ENCODE measurements at regions not wholly inside any gene's neighbourhood (a gene's known extent, or its start where the extent isn't known, plus 50 kb on each side); places are given as distances from the start of the nearest gene placed in this dataset.

GRCh38 chr14:22399776-22400175 lies 189.2 kb downstream of the DAD1 start:
- H3K9me3 ChIP-seq (ENCODE audit: control insufficient read depth, insufficient read depth, low read length), result no peaks in the 10 kb centered on the region
- no CpG with 5 or more reads among the region's 2 CpGs for WGBS (ENCODE audit: insufficient coverage, insufficient read length)
- H3K27ac ChIP-seq (ENCODE audit: low read length), result no peak overlapping the region
- no peak for DNase-seq (ENCODE audit: low read depth, low spot score)
- H3K4me1 ChIP-seq (ENCODE audit: control insufficient read depth, insufficient read depth, low read length), result peaks cover 1% of the 10 kb centered on the region; the same call in 1 of the 2 replicates
- no peaks in the 10 kb centered on the region for H3K36me3 ChIP-seq (ENCODE audit: control insufficient read depth, insufficient read depth, low read length)
- no peaks in the 10 kb centered on the region for H3K27me3 ChIP-seq (ENCODE audit: control insufficient read depth, insufficient read depth, low read length)
- no peak overlapping the region for H3K4me3 ChIP-seq (ENCODE audit: low read length)

- Histone ChIP-seq H3K27me3 (ENCODE audit: control insufficient read depth, insufficient read depth, low read length) (no peaks in the 10 kb centered on the region), H3K4me1 (ENCODE audit: control insufficient read depth, insufficient read depth, low read length) (peaks cover 1% of the 10 kb centered on the region; the same call in 1 of the 2 replicates), H3K4me3 (ENCODE audit: low read length) (no peak overlapping the region), H3K27ac (ENCODE audit: low read length) (no peak overlapping the region), H3K9me3 (ENCODE audit: control insufficient read depth, insufficient read depth, low read length) (no peaks in the 10 kb centered on the region), H3K36me3 (ENCODE audit: control insufficient read depth, insufficient read depth, low read length) (no peaks in the 10 kb centered on the region)
- DNase-seq (ENCODE audit: low read depth, low spot score), result no peak
- no CpG with 5 or more reads among the region's 7 CpGs for WGBS (ENCODE audit: insufficient coverage, insufficient read length)
Observed at GRCh38 chr14:22397221-22397737, 191.7 kb downstream of the DAD1 start.

DNA sequence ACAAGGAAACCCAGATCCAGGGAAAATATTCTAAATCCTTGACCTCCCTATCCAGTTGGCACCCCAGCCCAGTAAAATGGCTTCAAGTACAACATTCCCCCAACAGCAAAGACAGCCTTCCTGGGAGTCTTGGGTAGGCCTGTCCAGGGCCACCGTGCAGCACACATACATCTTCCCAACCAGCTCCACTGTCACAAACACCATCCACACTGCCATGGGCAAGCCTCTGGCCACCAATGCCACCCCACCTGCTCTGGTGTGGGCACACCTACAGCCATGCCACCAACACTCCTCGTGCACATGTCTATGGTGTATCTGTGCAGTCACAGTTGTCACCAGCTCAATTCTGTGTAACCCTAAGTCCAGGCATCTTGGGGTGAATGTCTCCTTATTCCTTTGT lies 193.2 kb downstream of the DAD1 start:
- no peak for DNase-seq (ENCODE audit: low read depth, low spot score)
- Histone ChIP-seq H3K27me3 (ENCODE audit: control insufficient read depth, insufficient read depth, low read length) (no peaks in the 10 kb centered on the region), H3K36me3 (ENCODE audit: control insufficient read depth, insufficient read depth, low read length) (no peaks in the 10 kb centered on the region), H3K4me3 (ENCODE audit: low read length) (no peak overlapping the region), H3K4me1 (ENCODE audit: control insufficient read depth, insufficient read depth, low read length) (peaks cover 3% of the 10 kb centered on the region; the same call in 1 of the 2 replicates), H3K27ac (ENCODE audit: low read length) (no peak overlapping the region), H3K9me3 (ENCODE audit: control insufficient read depth, insufficient read depth, low read length) (no peaks in the 10 kb centered on the region)
- WGBS (ENCODE audit: insufficient coverage, insufficient read length), result no CpG with 5 or more reads among the region's 2 CpGs

DNA sequence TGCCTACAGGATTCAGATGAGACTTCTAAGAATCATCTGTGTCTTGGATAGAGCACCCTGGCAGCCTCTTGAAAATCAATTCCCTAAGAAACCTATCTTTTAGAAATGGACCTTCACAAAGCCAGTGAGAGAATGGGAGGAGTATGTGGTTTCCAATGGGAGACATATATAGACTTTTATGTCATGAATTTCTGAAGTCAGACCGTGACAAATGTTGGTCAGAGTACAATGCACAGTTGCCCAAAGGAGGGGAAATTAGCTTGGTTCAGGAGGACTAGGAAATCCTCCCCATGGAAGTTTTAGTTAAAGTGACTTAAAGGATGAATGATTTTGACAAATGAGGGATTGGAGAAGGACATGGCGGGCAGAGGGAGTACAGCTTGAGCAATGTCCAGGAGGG lies 194.4 kb downstream of the DAD1 start:
- H3K4me3 ChIP-seq (ENCODE audit: low read length), result no peak overlapping the region
- no CpG with 5 or more reads among the region's 2 CpGs for WGBS (ENCODE audit: insufficient coverage, insufficient read length)
- H3K27me3 ChIP-seq (ENCODE audit: control insufficient read depth, insufficient read depth, low read length), result no peaks in the 10 kb centered on the region
- DNase-seq (ENCODE audit: low read depth, low spot score), result no peak
- no peaks in the 10 kb centered on the region for H3K36me3 ChIP-seq (ENCODE audit: control insufficient read depth, insufficient read depth, low read length)
- H3K27ac ChIP-seq (ENCODE audit: low read length), result no peak overlapping the region
- H3K4me1 ChIP-seq (ENCODE audit: control insufficient read depth, insufficient read depth, low read length), result peaks cover 2% of the 10 kb centered on the region; the same call in 1 of the 2 replicates
- H3K9me3 ChIP-seq (ENCODE audit: control insufficient read depth, insufficient read depth, low read length), result no peaks in the 10 kb centered on the region

GRCh38 chr14:22393796-22394195 lies 195.2 kb downstream of the DAD1 start:
- H3K27ac ChIP-seq (ENCODE audit: low read length), result no peak overlapping the region
- no peaks in the 10 kb centered on the region for H3K36me3 ChIP-seq (ENCODE audit: control insufficient read depth, insufficient read depth, low read length)
- WGBS (ENCODE audit: insufficient coverage, insufficient read length), result no CpG with 5 or more reads among the region's 2 CpGs
- H3K4me1 ChIP-seq (ENCODE audit: control insufficient read depth, insufficient read depth, low read length), result 0 out of 2 replicates have a peak, but pooled peaks cover 1% of the 10 kb centered on the region
- no peaks in the 10 kb centered on the region for H3K9me3 ChIP-seq (ENCODE audit: control insufficient read depth, insufficient read depth, low read length)
- H3K4me3 ChIP-seq (ENCODE audit: low read length), result no peak overlapping the region
- no peak for DNase-seq (ENCODE audit: low read depth, low spot score)
- no peaks in the 10 kb centered on the region for H3K27me3 ChIP-seq (ENCODE audit: control insufficient read depth, insufficient read depth, low read length)

GRCh38 chr14:22391908-22392565 lies 197.0 kb downstream of the DAD1 start:
- Histone ChIP-seq H3K9me3 (ENCODE audit: control insufficient read depth, insufficient read depth, low read length) (no peaks in the 10 kb centered on the region), H3K4me3 (ENCODE audit: low read length) (no peak overlapping the region), H3K4me1 (ENCODE audit: control insufficient read depth, insufficient read depth, low read length) (0 out of 2 replicates have a peak, but pooled peaks cover 1% of the 10 kb centered on the region), H3K27me3 (ENCODE audit: control insufficient read depth, insufficient read depth, low read length) (no peaks in the 10 kb centered on the region), H3K27ac (ENCODE audit: low read length) (no peak overlapping the region), H3K36me3 (ENCODE audit: control insufficient read depth, insufficient read depth, low read length) (no peaks in the 10 kb centered on the region)
- peak; percentile 52 for DNase-seq (ENCODE audit: low read depth, low spot score)
- no CpG with 5 or more reads among the region's 7 CpGs for WGBS (ENCODE audit: insufficient coverage, insufficient read length)

DNA sequence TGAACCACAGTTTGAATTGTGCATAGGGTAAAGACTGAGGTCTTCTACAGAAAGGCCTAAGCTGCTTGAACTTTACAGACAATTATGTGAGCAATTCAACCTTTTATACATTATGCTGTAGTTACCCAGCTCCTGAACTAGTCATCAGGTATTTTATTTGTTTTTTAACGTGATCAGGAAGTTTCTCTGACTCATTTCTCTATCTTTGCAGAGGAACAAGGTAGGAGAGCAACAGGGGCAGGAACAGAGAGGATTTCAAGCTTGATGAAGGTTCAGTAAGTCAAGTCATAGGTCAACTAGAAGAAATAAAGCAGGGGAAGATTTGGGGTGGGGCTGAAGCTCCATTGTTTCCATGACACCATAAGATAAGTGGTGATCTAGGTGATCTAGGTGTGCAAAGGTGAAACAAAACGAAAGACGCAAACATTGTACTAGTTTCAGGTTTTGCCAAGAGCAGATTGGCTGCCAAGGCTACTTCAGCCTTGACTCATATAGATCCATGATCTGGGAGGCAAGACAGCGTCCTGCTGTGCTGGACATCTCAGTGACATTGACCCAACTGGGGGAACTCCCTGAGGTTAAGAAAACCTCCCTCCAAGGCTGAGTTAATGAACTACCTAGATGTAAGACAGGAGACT lies 198.1 kb downstream of the DAD1 start:
- Histone ChIP-seq H3K4me3 (ENCODE audit: low read length) (no peak overlapping the region), H3K36me3 (ENCODE audit: control insufficient read depth, insufficient read depth, low read length) (no peaks in the 10 kb centered on the region), H3K27me3 (ENCODE audit: control insufficient read depth, insufficient read depth, low read length) (no peaks in the 10 kb centered on the region), H3K9me3 (ENCODE audit: control insufficient read depth, insufficient read depth, low read length) (no peaks in the 10 kb centered on the region), H3K4me1 (ENCODE audit: control insufficient read depth, insufficient read depth, low read length) (0 out of 2 replicates have a peak, but pooled peaks cover 1% of the 10 kb centered on the region), H3K27ac (ENCODE audit: low read length) (no peak overlapping the region)
- DNase-seq (ENCODE audit: low read depth, low spot score), result no peak
- WGBS (ENCODE audit: insufficient coverage, insufficient read length), result no CpG with 5 or more reads among the region's 4 CpGs

- no CpG with 5 or more reads among the region's 5 CpGs for WGBS (ENCODE audit: insufficient coverage, insufficient read length)
- DNase-seq (ENCODE audit: low read depth, low spot score), result no peak
- H3K27ac ChIP-seq (ENCODE audit: low read length), result no peak overlapping the region
- H3K4me3 ChIP-seq (ENCODE audit: low read length), result no peak overlapping the region
- no peaks in the 10 kb centered on the region for H3K27me3 ChIP-seq (ENCODE audit: control insufficient read depth, insufficient read depth, low read length)
- H3K36me3 ChIP-seq (ENCODE audit: control insufficient read depth, insufficient read depth, low read length), result no peaks in the 10 kb centered on the region
- 0 out of 2 replicates have a peak, but pooled peaks cover 1% of the 10 kb centered on the region for H3K4me1 ChIP-seq (ENCODE audit: control insufficient read depth, insufficient read depth, low read length)
- H3K9me3 ChIP-seq (ENCODE audit: control insufficient read depth, insufficient read depth, low read length), result no peaks in the 10 kb centered on the region
Observed at GRCh38 chr14:22390195-22390594, 198.8 kb downstream of the DAD1 start.

GRCh38 chr14:22388669-22389595 lies 200.1 kb downstream of the DAD1 start:
- Histone ChIP-seq H3K4me3 (ENCODE audit: low read length) (no peak overlapping the region), H3K9me3 (ENCODE audit: control insufficient read depth, insufficient read depth, low read length) (no peaks in the 10 kb centered on the region), H3K36me3 (ENCODE audit: control insufficient read depth, insufficient read depth, low read length) (no peaks in the 10 kb centered on the region), H3K4me1 (ENCODE audit: control insufficient read depth, insufficient read depth, low read length) (0 out of 2 replicates have a peak, but pooled peaks cover 1% of the 10 kb centered on the region), H3K27me3 (ENCODE audit: control insufficient read depth, insufficient read depth, low read length) (no peaks in the 10 kb centered on the region), H3K27ac (ENCODE audit: low read length) (no peak overlapping the region)
- WGBS (ENCODE audit: insufficient coverage, insufficient read length), result no CpG with 5 or more reads among the region's 8 CpGs
- DNase-seq (ENCODE audit: low read depth, low spot score), result no peak

DNA sequence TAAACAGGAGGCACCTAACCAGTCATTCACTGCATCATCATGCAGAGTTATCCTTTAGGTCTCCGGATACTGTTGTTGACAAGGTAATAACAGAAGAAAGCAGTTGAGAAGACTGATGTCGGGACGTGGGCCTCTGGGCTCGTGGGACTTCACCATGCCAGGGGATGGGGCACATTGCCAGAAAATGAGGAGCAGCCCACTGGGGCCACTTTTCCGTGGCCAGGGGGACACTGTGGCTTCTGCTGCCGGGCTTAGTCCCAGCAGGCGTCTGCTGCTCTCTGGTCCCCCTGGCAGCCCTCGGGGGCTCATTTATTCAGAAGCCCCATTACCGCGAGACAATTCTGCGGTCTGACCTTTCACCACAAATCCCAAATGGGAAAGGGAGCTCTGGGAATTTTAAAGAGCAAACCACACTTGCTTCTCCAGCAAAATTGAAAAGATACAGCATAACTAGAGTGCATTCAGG lies 201.2 kb downstream of the DAD1 start:
- WGBS (ENCODE audit: insufficient coverage, insufficient read length), result no CpG with 5 or more reads among the region's 11 CpGs
- no peak overlapping the region for H3K27ac ChIP-seq (ENCODE audit: low read length)

More for the DNA sequence above, 201.2 kb downstream of the DAD1 start:
- no peak for DNase-seq (ENCODE audit: low read depth, low spot score)
- no peak overlapping the region for H3K4me3 ChIP-seq (ENCODE audit: low read length)
- no peaks in the 10 kb centered on the region for H3K9me3 ChIP-seq (ENCODE audit: control insufficient read depth, insufficient read depth, low read length)
- 0 out of 2 replicates have a peak, but pooled peaks cover 1% of the 10 kb centered on the region for H3K4me1 ChIP-seq (ENCODE audit: control insufficient read depth, insufficient read depth, low read length)
- no peaks in the 10 kb centered on the region for H3K27me3 ChIP-seq (ENCODE audit: control insufficient read depth, insufficient read depth, low read length)
- H3K36me3 ChIP-seq (ENCODE audit: control insufficient read depth, insufficient read depth, low read length), result no peaks in the 10 kb centered on the region

Measured in iPS DF 6.9 (cell line).